Body of pancreas (tissue), 4 donors: ENCODE measurements at regions not wholly inside any gene's neighbourhood (a gene's known extent, or its start where the extent isn't known, plus 50 kb on each side); places are given as distances from the start of the nearest gene placed in this dataset.

Experiments
- ATAC-seq: fragments of 150-250 bp; one replicate; pipeline ENCODE4 v1.9.1; 2016
- DNase-seq, 4 donors: peaks; one replicate each; pipeline ENCODE4 v3.0.0-alpha.2; 2019
- H3K27ac ChIP-seq, 4 donors: fragments of 200-600 bp; sonication (generic); 1 replicate in 3 of 4; 2 replicates in 1 of 4; pipeline versions ENCODE4 v1.5.1 to v1.6.1; 2016 to 2019; ENCODE audit warnings: mild to moderate bottlenecking in 1 of 4, mixed read lengths in 1 of 4, moderate library complexity in 1 of 4
- H3K27me3 ChIP-seq, 2 donors: fragments of 200-600 bp; sonication (generic); one replicate each; pipeline ENCODE4 v1.6.0; 2016; ENCODE audit warnings: mild to moderate bottlenecking in 1 of 2
- H3K36me3 ChIP-seq, 2 donors: fragments of 200-600 bp; sonication (generic); replicated peaks in 1 of 2; 2 replicates each; pipeline ENCODE4 v1.5.1; 2016; ENCODE audit warnings: low read depth in 2 of 2; ENCODE audit not compliant: insufficient read depth in 1 of 2
- H3K4me1 ChIP-seq: fragments of 200-600 bp; sonication (generic); one replicate; pipeline ENCODE4 v1.6.0; 2016
- H3K4me3 ChIP-seq, 2 donors: fragments of 200-600 bp; sonication (generic); 1 replicate in 1 of 2; 2 replicates in 1 of 2; pipeline ENCODE4 v1.5.1; 2016 to 2019
- H3K9me3 ChIP-seq, 3 donors: fragments of 200-600 bp; sonication (generic); 1 replicate in 2 of 3; 2 replicates in 1 of 3; pipeline ENCODE4 v1.5.1; 2016
- POLR2A ChIP-seq, 3 donors: fragments of 450-650 bp; IDR thresholded peaks; one replicate each; pipeline ENCODE4 v1.6.1; 2016; ENCODE audit warnings: antibody characterized with exemption in 3 of 3, mild to moderate bottlenecking in 2 of 3
- WGBS, 2 donors: methylation state at CpG; one replicate each; pipeline ENCODE4 v1.1.5; 2017; 5-methylcytosine and 5-hydroxymethylcytosine counted together
- intact Hi-C: fragments of 100-400 bp; cut with DNase I; formaldehyde crosslinking; loops from one replicate; pipeline ENCODE4 v1.15.1; 2023
- TF ChIP-seq, protein P1 (sequence below), 7 experiments: fragments of 450-650 bp in 4 of 7; fragments of 200-600 bp in 3 of 7; sonication (generic) in 3 of 7; IDR thresholded peaks; one replicate each; pipeline ENCODE4 v1.5.1; 2016 to 2019; ENCODE audit warnings: antibody characterized with exemption in 7 of 7

DNA sequence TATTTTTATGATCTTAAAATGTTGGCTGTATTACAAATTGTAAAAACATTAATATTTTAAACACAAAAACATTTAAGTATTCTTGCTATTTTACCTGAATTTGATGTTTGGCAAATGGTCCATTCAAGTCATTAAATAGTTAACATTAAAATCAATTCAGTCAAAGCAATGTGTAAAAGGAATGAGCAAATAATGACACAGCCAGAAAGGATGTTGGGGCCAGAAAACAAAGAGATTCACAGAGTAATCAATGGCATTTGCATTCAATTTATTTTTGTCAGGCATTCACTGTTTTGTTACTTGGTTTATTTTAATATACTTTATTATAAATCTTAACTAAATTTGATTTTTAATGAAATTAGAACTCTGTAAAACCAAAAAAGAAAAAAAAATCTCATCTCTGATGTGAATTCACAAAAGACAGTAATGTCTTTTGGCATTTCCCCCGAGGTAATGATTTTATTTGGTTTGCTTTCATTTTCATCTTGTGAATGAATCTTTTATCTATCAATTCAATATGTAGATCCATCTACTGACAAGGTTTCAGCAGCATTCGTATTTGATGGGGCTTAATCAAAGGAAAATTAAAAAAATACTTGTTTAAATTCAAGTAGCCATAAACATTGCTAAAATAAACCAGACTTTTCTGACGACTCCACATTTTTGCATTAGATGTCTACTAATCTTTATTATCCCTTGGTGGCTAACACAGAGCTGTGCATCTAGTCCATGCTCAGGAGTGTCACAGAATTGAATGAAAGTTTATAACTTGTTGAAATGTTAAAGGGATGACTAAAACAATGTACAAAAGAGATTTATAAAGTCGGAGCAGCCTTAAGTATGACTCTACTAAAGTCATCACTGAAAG, 866.7 kb upstream of the GJE1 start:
- no peaks in the 10 kb centered on the region for H3K36me3 ChIP-seq
- DNase-seq: no peak
- no peak overlapping the region for H3K4me3 ChIP-seq
- TF ChIP-seq POLR2A (IDR thresholded peaks at IDR 0.05): no peak
- TF ChIP-seq, protein P1, sequence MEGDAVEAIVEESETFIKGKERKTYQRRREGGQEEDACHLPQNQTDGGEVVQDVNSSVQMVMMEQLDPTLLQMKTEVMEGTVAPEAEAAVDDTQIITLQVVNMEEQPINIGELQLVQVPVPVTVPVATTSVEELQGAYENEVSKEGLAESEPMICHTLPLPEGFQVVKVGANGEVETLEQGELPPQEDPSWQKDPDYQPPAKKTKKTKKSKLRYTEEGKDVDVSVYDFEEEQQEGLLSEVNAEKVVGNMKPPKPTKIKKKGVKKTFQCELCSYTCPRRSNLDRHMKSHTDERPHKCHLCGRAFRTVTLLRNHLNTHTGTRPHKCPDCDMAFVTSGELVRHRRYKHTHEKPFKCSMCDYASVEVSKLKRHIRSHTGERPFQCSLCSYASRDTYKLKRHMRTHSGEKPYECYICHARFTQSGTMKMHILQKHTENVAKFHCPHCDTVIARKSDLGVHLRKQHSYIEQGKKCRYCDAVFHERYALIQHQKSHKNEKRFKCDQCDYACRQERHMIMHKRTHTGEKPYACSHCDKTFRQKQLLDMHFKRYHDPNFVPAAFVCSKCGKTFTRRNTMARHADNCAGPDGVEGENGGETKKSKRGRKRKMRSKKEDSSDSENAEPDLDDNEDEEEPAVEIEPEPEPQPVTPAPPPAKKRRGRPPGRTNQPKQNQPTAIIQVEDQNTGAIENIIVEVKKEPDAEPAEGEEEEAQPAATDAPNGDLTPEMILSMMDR (IDR thresholded peaks at IDR 0.05): no peak
- intact Hi-C loops: no loop called here
- H3K27ac ChIP-seq: no peak overlapping the region
- no peaks in the 10 kb centered on the region for H3K4me1 ChIP-seq
- H3K9me3 ChIP-seq: no peaks in the 10 kb centered on the region
- no peaks in the 10 kb centered on the region for H3K27me3 ChIP-seq
- 18 to 19% methylated on average over 4 of the region's 4 CpGs for WGBS, 2 donors
- ATAC-seq: no peak

DNA sequence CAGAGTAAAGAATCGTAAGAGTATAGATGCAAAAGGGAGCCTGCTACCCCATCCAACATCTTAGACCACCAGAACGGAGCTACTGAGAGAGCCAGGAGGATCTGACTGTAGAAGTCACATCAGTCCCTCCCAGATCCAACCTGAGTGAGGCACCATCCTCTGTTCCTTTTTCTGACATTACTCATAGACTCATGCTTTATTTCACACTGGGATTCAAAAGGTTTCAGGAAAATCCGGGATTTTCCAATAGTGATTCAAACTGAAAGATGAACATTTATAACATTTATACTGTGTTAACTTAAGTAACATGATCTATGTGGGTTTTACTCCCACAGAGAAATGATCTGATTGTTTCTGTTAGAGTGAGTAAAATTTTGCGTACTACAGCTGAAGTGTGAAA, 868.6 kb upstream of the GJE1 start:
- Histone ChIP-seq H3K27me3 (no peaks in the 10 kb centered on the region), H3K4me3 (no peak overlapping the region), H3K9me3 (no peaks in the 10 kb centered on the region), H3K36me3 (no peaks in the 10 kb centered on the region), H3K4me1 (no peaks in the 10 kb centered on the region), H3K27ac (no peak overlapping the region)
- WGBS, 2 donors: 49 to 51% methylated on average over 4 of the region's 4 CpGs
- intact Hi-C loops: no loop called here
- ATAC-seq (no peak), DNase-seq (no peak)
- TF ChIP-seq POLR2A (IDR thresholded peaks at IDR 0.05): no peak
- TF ChIP-seq, protein P1 (IDR thresholded peaks at IDR 0.05): no peak

DNA sequence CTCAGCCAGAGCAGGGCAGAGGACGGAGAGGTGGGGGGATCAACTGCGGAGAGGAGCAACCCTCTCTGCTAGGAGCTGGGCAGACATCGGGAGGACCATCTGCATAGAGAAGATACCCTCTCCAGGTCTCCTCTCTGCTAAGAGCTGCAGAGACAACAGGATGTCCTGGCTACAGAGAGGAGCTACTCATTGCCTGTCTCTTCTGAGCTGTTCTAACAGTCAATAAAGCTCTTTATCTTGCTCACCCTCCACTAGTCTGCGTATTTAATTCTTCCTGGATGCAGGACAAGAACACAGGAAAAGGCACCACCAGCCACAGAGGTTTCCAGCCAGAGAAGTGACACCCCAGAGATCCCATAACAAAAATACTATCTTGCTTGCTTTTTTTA, 871.1 kb upstream of the GJE1 start:
- TF ChIP-seq, protein P1 (IDR thresholded peaks at IDR 0.05): no peak
- TF ChIP-seq POLR2A (IDR thresholded peaks at IDR 0.05): no peak
- DNase-seq (no peak), ATAC-seq (no peak)
- WGBS, 2 donors: 72 to 75% methylated on average over 4 of the region's 4 CpGs
- no peaks in the 10 kb centered on the region for H3K36me3 ChIP-seq
- H3K27me3 ChIP-seq: no peaks in the 10 kb centered on the region
- no peaks in the 10 kb centered on the region for H3K9me3 ChIP-seq
- no peak overlapping the region for H3K4me3 ChIP-seq
- no peak overlapping the region for H3K27ac ChIP-seq
- no peaks in the 10 kb centered on the region for H3K4me1 ChIP-seq
- intact Hi-C loops: no loop called here

DNA sequence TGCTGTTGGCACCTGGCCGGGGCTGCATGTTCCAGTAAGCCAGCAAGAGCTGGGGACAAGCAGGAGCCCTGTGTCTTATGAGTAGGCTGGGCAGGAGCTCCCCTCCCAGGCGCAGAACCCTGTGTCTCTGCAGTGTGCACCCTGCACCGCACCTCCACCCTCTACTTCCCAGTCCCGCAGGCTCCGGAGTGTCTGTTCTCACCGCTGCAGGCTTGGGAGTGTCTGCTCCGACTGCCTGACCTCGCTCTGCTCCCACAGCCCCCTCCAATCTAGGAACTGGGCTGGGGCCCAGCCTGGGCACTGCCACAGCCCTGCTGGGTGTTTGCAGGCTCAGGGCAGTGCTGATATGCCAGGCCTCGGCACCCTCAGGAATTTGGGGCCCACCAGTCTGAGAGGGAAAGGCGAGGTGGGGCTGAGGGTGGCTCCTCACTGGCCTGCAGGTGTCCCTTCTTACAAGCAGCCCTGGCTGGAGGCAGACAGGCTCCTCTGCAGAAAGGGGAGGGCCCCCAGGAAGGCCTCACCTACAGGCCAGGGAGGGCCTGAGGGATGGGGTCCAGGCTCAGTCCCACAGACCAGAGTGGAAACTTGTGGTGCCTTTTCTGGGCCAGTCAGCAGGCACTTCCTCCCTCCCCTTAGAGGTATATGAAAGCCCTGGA, 871.6 kb upstream of the GJE1 start:
- Histone ChIP-seq H3K4me1 (no peaks in the 10 kb centered on the region), H3K9me3 (no peaks in the 10 kb centered on the region), H3K27me3 (no peaks in the 10 kb centered on the region), H3K4me3 (no peak overlapping the region), H3K36me3 (no peaks in the 10 kb centered on the region), H3K27ac (no peak overlapping the region)
- intact Hi-C loops: no loop called here
- WGBS, 2 donors: 56 to 66% methylated on average over 4 to 10 of the region's 10 CpGs
- DNase-seq: no peak
- ATAC-seq: no peak
- TF ChIP-seq, protein P1 (IDR thresholded peaks at IDR 0.05): no peak
- TF ChIP-seq POLR2A (IDR thresholded peaks at IDR 0.05): no peak
